MG63 (cell line): ENCODE measurements at regions not wholly inside any gene's neighbourhood (a gene's known extent, or its start where the extent isn't known, plus 50 kb on each side); places are given as distances from the start of the nearest gene placed in this dataset.
"Not testable (repeated sequence)": the region's sequence is repeated elsewhere in the genome, so short reads cannot be mapped to it uniquely, and the experiment has no call there.

Source experiments
- DNase-seq: peaks from one replicate; pipeline ENCODE4 v3.0.0-alpha.2; 2020
- H3K27me3 ChIP-seq: fragments of 250-450 bp; sonication (Bioruptor Pico); 2 replicates; pipeline ENCODE4 v1.5.1; 2020; ENCODE audit warnings: mild to moderate bottlenecking, moderate library complexity
- H3K36me3 ChIP-seq: fragments of 250-450 bp; sonication (Bioruptor Pico); 2 replicates; pipeline ENCODE4 v1.5.1; 2020; ENCODE audit warnings: mild to moderate bottlenecking, moderate library complexity
- H3K4me3 ChIP-seq: fragments of 250-450 bp; sonication (Bioruptor Pico); 2 replicates; pipeline ENCODE4 v1.5.1; 2020; ENCODE audit warnings: mild to moderate bottlenecking, moderate library complexity
- H3K9me3 ChIP-seq: fragments of 250-450 bp; sonication (Bioruptor Pico); 2 replicates; pipeline ENCODE4 v1.5.1; 2020; ENCODE audit warnings: mild to moderate bottlenecking, moderate library complexity

DNA sequence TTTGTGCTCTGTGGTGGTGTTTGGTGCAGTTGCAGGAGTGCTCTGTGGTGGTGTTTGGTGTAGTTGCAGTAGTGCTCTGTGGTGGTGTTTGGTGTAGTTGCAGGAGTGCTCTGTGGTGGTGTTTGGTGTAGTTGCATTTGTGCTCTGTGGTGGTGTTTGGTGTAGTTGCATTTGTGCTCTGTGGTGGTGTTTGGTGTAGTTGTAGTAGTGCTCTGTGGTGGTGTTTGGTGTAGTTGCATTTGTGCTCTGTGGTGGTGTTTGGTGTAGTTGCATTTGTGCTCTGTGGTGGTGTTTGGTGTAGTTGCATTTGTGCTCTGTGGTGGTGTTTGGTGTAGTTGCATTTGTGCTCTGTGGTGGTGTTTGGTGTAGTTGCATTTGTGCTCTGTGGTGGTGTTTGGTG lies 705.7 kb upstream of the FRG1 start:
- not testable (repeated sequence) for H3K36me3 ChIP-seq

GRCh38 chr4:189235599-189235998 lies 705.1 kb upstream of the FRG1 start:
- no peaks in the 10 kb centered on the region for H3K27me3 ChIP-seq
- no peak for DNase-seq
- H3K4me3 ChIP-seq, result no peak overlapping the region
- no peaks in the 10 kb centered on the region for H3K36me3 ChIP-seq
- H3K9me3 ChIP-seq, result no peaks in the 10 kb centered on the region

More for the DNA sequence above, 705.7 kb upstream of the FRG1 start:
- not testable (repeated sequence) for H3K4me3 ChIP-seq, DNase-seq, H3K9me3 ChIP-seq, H3K27me3 ChIP-seq

DNA sequence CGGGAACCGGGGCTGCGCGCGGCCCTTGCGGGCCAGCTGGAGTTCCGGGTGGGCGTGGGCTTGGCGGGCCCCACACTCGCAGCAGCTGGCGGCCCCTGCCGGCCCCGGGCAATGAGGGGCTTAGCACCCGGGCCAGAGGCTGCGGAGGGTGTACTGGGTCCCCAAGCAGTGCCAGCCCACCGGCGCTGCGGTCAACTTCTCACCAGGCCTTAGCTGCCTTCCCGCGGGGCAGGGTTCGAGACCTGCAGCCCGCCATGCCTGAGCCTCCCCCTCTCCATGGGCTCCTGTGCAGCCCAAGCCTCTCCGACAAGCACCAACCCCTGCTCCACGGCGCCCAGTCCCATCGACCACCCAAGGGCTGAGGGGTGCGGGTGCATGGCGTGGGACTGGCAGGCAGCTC lies 704.4 kb upstream of the FRG1 start:
- not testable (repeated sequence) for DNase-seq, H3K27me3 ChIP-seq, H3K9me3 ChIP-seq, H3K36me3 ChIP-seq, H3K4me3 ChIP-seq

DNA sequence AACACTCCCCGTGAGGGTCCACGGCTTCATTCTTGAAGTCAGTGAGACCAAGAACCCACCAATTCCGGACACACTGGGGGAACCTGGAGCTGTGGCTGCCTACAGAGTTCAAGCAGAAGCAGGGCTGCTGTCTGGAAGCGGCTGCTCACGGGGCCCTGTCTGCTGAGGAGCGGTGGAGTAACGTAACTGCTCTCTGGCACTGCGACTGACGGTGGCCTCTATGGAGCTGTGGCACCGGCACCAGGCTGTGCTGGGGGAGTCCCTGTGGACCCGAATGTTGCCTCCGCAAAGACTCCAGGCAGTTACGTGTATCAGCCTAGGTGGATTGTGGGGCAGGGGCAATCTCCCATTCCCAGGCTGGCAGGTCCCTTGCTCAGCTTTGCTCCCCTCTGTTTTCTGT lies 703.3 kb upstream of the FRG1 start:
- no peak for DNase-seq
- Histone ChIP-seq H3K4me3 (no peak overlapping the region), H3K27me3 (no peaks in the 10 kb centered on the region), H3K9me3 (no peaks in the 10 kb centered on the region), H3K36me3 (no peaks in the 10 kb centered on the region)

DNA sequence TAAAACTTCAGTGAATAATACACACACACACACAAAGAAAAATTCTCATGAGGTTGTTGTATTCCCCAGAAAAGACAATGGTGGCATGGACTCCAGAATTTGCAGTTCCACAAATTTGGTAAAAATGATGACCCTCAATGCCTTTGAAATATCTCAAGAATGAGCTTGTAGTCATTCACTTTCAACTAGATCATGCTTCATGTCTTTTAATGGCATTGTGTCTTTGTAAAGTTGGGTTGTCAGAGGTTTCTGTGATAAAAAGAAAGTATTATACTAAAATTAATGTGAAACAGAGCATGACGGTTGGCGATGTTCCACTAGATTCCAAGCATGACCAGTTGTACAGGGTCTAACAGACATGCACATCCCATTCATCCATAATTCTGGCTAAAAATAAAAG lies 685.0 kb upstream of the FRG1 start:
- no peak overlapping the region for H3K4me3 ChIP-seq
- no peak for DNase-seq
- H3K9me3 ChIP-seq, result no peaks in the 10 kb centered on the region; the same call in 1 of the 2 replicates
- no peaks in the 10 kb centered on the region for H3K36me3 ChIP-seq
- H3K27me3 ChIP-seq, result no peaks in the 10 kb centered on the region

DNA sequence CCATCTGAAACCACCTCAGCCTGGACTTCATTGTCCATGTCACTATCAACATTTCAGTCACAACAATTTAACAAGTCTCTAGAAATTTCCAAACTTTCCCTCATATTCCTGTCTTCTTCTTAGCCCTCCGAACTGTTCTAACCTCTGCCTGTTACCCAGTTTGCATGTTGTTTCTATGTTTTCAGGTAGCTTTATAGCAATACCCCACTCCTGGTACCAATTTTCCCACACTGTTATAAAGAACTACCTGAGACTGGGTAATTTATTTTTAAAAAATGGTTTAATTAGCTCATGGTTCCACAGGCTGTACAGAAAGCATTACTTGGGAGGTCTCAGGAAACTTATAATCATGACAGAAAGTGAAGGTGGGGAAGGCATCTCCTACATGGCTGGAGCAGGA lies 679.2 kb upstream of the FRG1 start:
- no peaks in the 10 kb centered on the region for H3K36me3 ChIP-seq
- no peaks in the 10 kb centered on the region; the same call in 1 of the 2 replicates for H3K9me3 ChIP-seq
- DNase-seq, result no peak
- no peak overlapping the region for H3K4me3 ChIP-seq
- H3K27me3 ChIP-seq, result no peaks in the 10 kb centered on the region

DNA sequence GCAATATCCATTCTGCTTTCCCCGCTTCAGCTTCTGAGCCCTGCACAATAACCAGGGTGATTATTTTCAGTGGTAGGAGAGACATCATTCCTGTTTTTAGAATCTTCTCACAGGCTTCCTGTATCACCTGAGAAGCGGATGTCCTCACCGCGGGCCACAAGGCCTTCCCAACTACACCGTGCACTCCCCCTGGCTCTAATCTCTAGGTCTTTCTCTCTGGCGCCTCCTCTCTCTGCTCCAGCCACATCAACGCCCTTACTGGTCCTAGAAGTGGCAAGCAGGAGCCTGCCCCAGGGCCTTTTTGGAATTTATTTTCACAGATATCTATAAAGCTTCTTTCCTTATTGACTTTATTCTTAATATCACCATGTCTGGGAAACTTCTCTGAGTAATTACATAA lies 675.2 kb upstream of the FRG1 start:
- no peak overlapping the region for H3K4me3 ChIP-seq
- H3K27me3 ChIP-seq, result no peaks in the 10 kb centered on the region
- H3K9me3 ChIP-seq, result no peaks in the 10 kb centered on the region; the same call in 1 of the 2 replicates
- no peak for DNase-seq
- no peaks in the 10 kb centered on the region for H3K36me3 ChIP-seq

DNA sequence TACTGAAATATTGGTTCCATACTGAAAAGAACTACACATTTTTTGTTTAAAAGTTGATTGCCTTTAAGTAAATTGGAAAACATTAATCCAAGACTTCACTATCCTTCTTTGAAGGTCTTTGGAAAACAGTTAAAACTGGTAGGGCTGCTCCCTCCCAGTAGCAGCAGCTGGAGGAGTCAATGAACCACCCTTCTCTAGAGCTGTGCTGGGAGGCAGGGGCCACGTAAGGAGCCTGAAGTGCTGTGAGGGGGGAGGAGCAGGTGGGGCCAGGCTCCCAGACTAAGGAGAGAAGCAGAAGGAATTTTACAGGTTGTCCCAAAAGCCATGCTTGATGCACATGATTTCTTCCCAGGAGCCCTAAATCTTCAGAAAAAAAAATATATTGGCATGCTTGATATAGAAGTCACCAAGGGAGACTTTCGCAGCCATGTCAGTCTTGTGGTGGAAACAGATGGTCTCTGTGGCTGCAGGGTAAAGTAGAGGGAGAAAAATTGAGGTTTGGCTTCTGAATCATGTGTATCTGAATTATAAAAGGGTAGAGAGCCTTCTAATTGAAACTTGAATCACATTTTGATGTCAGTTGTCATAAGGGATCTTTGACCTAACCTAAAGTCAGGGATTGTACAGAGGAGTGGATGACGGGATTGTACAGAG lies 673.2 kb upstream of the FRG1 start:
- DNase-seq, result no peak
- Histone ChIP-seq H3K4me3 (no peak overlapping the region), H3K27me3 (no peaks in the 10 kb centered on the region), H3K9me3 (no peaks in the 10 kb centered on the region; the same call in 1 of the 2 replicates), H3K36me3 (no peaks in the 10 kb centered on the region)

- DNase-seq, result no peak
- no peak overlapping the region for H3K4me3 ChIP-seq
- no peaks in the 10 kb centered on the region for H3K9me3 ChIP-seq
- H3K27me3 ChIP-seq, result no peaks in the 10 kb centered on the region
- H3K36me3 ChIP-seq, result no peaks in the 10 kb centered on the region
Observed at GRCh38 chr4:189278597-189279165, 662.0 kb upstream of the FRG1 start.

- DNase-seq, result no peak
- no peaks in the 10 kb centered on the region for H3K36me3 ChIP-seq
Observed at GRCh38 chr4:189279188-189279587, 661.5 kb upstream of the FRG1 start.

GRCh38 chr4:189285377-189285776 lies 655.3 kb upstream of the FRG1 start:
- Histone ChIP-seq H3K4me3 (no peak overlapping the region), H3K27me3 (no peaks in the 10 kb centered on the region), H3K9me3 (no peaks in the 10 kb centered on the region), H3K36me3 (no peaks in the 10 kb centered on the region)
- DNase-seq, result no peak

More at GRCh38 chr4:189279188-189279587, 661.5 kb upstream of the FRG1 start:
- Histone ChIP-seq H3K4me3 (no peak overlapping the region), H3K27me3 (no peaks in the 10 kb centered on the region), H3K9me3 (no peaks in the 10 kb centered on the region)

DNA sequence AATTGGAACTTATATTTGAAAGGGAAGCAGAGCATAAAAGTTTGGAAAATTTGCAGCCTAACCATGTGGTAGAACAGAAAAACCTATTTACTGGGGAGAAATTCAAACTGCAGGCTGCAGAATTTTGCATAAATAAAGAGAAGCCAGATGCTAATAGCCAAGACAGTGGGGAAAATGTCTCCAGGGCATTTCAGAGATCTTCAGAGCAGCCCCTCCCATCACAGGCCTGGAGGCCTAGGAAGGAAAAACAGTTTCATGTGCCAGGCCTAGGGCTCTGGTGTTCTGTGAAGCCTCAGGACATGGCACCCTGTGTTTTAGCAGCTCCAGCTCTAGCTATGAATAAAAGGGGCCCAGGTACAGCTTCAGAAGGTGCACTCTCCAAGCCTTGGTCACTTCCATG lies 648.7 kb upstream of the FRG1 start:
- DNase-seq, result no peak
- no peaks in the 10 kb centered on the region for H3K9me3 ChIP-seq
- H3K4me3 ChIP-seq, result no peak overlapping the region

GRCh38 chr4:189293459-189293858 lies 647.2 kb upstream of the FRG1 start:
- Histone ChIP-seq H3K27me3 (no peaks in the 10 kb centered on the region), H3K9me3 (no peaks in the 10 kb centered on the region), H3K4me3 (no peak overlapping the region), H3K36me3 (no peaks in the 10 kb centered on the region)
- peak; percentile 10 for DNase-seq

More for the DNA sequence above, 648.7 kb upstream of the FRG1 start:
- Histone ChIP-seq H3K36me3 (no peaks in the 10 kb centered on the region), H3K27me3 (no peaks in the 10 kb centered on the region)

DNA sequence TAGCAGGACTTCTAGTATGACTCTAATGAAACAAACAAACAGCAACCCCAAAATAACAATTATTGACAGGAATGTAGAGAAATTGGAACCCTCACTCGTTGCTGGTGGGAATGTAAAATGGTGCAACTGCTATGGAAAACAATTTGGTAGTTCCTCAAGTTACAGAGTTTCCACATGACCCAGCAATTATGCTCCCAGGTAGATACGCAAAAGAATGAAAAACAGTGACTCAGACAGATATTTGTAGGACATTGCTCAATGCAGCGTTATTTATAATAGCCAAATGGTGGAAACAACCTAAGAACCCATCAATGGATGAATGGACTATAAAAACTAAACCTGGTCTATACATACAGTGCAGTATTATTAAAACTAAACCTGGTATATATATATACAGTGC lies 646.1 kb upstream of the FRG1 start:
- no peak overlapping the region for H3K4me3 ChIP-seq
- H3K9me3 ChIP-seq, result no peaks in the 10 kb centered on the region
- H3K36me3 ChIP-seq, result no peaks in the 10 kb centered on the region
- no peaks in the 10 kb centered on the region for H3K27me3 ChIP-seq
- DNase-seq, result no peak

DNA sequence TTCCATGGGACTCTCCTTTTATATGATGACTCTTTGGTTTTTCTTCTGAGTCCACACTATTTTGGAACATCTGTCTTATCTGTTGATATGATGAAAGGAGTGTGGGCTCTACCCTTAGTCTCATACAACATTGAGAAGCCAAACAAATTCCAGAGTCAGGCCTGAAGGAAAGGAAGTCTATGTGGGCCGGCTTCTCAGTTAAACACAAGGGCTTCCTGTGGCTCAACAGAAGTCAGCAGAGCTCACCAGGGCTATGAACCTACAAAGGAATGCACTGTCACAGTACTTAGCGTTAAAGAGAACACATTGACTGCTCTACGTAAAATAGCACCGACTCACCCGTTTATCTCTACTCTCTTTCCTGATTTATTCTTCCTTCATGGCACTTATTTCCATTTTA lies 641.0 kb upstream of the FRG1 start:
- Histone ChIP-seq H3K27me3 (no peaks in the 10 kb centered on the region), H3K9me3 (no peaks in the 10 kb centered on the region), H3K4me3 (no peak overlapping the region), H3K36me3 (no peaks in the 10 kb centered on the region)
- no peak for DNase-seq

DNA sequence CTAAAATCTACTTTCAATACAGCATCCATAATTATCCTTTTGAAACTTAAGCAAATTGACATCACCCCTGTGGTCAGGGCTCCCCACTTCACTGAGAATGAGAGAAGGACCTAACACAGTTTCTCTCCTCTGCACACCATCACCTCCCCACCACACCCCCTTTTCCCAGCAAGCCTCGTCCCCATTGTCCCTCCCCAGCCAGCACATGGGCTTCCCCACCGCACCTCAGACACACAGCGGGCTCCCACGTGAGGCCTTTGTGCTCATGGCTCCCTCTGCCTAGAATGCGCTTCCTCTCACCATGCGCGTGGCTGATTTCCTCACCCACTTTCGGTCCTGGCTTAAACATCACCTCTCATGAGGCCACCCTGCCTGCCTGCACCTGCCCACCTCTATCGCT lies 639.0 kb upstream of the FRG1 start:
- no peaks in the 10 kb centered on the region for H3K36me3 ChIP-seq
- no peaks in the 10 kb centered on the region for H3K9me3 ChIP-seq
- H3K4me3 ChIP-seq, result no peak overlapping the region
- no peaks in the 10 kb centered on the region for H3K27me3 ChIP-seq
- no peak for DNase-seq

- DNase-seq, result no peak
- Histone ChIP-seq H3K4me3 (no peak overlapping the region), H3K36me3 (no peaks in the 10 kb centered on the region), H3K27me3 (no peaks in the 10 kb centered on the region), H3K9me3 (no peaks in the 10 kb centered on the region)
Observed at GRCh38 chr4:189302719-189303118, 638.0 kb upstream of the FRG1 start.

- DNase-seq, result no peak
Observed at GRCh38 chr4:189304167-189304566, 636.5 kb upstream of the FRG1 start.

More at GRCh38 chr4:189304167-189304566, 636.5 kb upstream of the FRG1 start:
- H3K9me3 ChIP-seq, result no peaks in the 10 kb centered on the region
- no peaks in the 10 kb centered on the region for H3K27me3 ChIP-seq
- no peak overlapping the region for H3K4me3 ChIP-seq
- H3K36me3 ChIP-seq, result no peaks in the 10 kb centered on the region
